Naive B cell (primary cell): ENCODE measurements at regions not wholly inside any gene's neighbourhood (a gene's known extent, or its start where the extent isn't known, plus 50 kb on each side); places are given as distances from the start of the nearest gene placed in this dataset.

ENCODE experiments used
- ATAC-seq, 2 donors: fragments of 150-1000 bp; cut with Tn5 transposase; 2 replicates each; pipeline ENCODE4 v1.10.0; 2021; ENCODE audit warnings: low read depth in 2 of 2, mild to moderate bottlenecking in 2 of 2, moderate library complexity in 2 of 2
- DNase-seq: peaks from one replicate; pipeline ENCODE4 v3.0.0; 2022
- H3K27ac Mint-ChIP-seq, 6 donors: one replicate each; pipeline ENCODE4 v1.8.0; 2020 to 2022; ENCODE audit warnings: mild to moderate bottlenecking in 6 of 6, mixed read lengths in 6 of 6, moderate library complexity in 5 of 6, inconsistent platforms in 2 of 6
- H3K27me3 Mint-ChIP-seq, 3 donors: one replicate each; pipeline ENCODE4 v1.8.0; 2021 to 2022; ENCODE audit warnings: mixed read lengths in 3 of 3, mild to moderate bottlenecking in 1 of 3
- H3K36me3 Mint-ChIP-seq, 2 donors: one replicate each; pipeline ENCODE4 v1.8.0; 2020 to 2022; ENCODE audit warnings: mixed read lengths in 2 of 2, inconsistent platforms in 1 of 2, mild to moderate bottlenecking in 1 of 2
- H3K4me1 Mint-ChIP-seq, 3 donors: one replicate each; pipeline ENCODE4 v1.8.0; 2020 to 2022; ENCODE audit warnings: mixed read lengths in 3 of 3, inconsistent platforms in 1 of 3, mild to moderate bottlenecking in 1 of 3, moderate library complexity in 1 of 3
- H3K4me3 Mint-ChIP-seq, 8 donors: one replicate each; pipeline ENCODE4 v1.8.0; 2020 to 2022; ENCODE audit warnings: mild to moderate bottlenecking in 8 of 8, mixed read lengths in 8 of 8, moderate library complexity in 8 of 8, inconsistent platforms in 2 of 8
- H3K9me3 Mint-ChIP-seq, 7 donors: one replicate each; pipeline ENCODE4 v1.8.0; 2020 to 2022; ENCODE audit warnings: mixed read lengths in 7 of 7, mild to moderate bottlenecking in 5 of 7, inconsistent platforms in 2 of 7, moderate library complexity in 1 of 7

DNA sequence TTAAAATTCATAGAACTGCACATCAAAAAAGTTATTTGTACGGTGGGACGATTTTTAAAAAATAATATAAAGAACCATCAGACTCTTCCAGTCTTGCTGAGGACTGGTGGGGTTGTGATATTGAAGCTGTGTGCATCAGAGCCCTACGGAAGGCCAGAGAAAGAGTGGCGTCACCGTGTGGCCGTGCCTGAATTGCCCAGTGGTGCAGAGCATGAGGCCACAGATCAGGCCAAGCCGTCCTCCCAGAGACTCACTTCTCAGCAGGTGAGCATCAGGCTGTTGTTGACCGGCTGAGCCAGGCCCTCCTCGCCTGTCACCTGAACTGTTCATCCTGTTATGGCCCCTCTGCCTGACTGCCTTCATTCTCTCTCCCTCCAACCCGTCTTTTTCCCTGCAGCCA is 1013.9 kb downstream of the TBC1D22A start:
- Mint-ChIP-seq H3K4me3 (no peak overlapping the region), H3K27ac (no peak overlapping the region), H3K27me3 (peaks cover 9 to 15% (median 10%) of the 10 kb centered on the region in 3 donors), H3K36me3 (peaks cover 0 to 3% of the 10 kb centered on the region in 2 donors), H3K9me3 (peaks cover 0 to 12% (median 4%) of the 10 kb centered on the region in 7 donors), H3K4me1 (no peaks in the 10 kb centered on the region)
- no peak for DNase-seq
- no peak for ATAC-seq

GRCh38 chr22:47775686-47776085 is 1013.2 kb downstream of the TBC1D22A start:
- DNase-seq (no peak), ATAC-seq (no peak)
- H3K4me3 Mint-ChIP-seq, result no peak overlapping the region
- H3K27ac Mint-ChIP-seq, result no peak overlapping the region
- peaks cover 6 to 20% (median 9%) of the 10 kb centered on the region in 3 donors for H3K27me3 Mint-ChIP-seq
- H3K4me1 Mint-ChIP-seq, result no peaks in the 10 kb centered on the region
- H3K36me3 Mint-ChIP-seq, result peaks cover 0 to 9% of the 10 kb centered on the region in 2 donors
- H3K9me3 Mint-ChIP-seq, result peaks cover 0 to 18% (median 7%) of the 10 kb centered on the region in 7 donors

- no peak for DNase-seq
- Mint-ChIP-seq H3K4me3 (no peak overlapping the region), H3K4me1 (no peaks in the 10 kb centered on the region)
These were observed 1012.7 kb downstream of the TBC1D22A start for GRCh38 chr22:47775191-47775590.

DNA sequence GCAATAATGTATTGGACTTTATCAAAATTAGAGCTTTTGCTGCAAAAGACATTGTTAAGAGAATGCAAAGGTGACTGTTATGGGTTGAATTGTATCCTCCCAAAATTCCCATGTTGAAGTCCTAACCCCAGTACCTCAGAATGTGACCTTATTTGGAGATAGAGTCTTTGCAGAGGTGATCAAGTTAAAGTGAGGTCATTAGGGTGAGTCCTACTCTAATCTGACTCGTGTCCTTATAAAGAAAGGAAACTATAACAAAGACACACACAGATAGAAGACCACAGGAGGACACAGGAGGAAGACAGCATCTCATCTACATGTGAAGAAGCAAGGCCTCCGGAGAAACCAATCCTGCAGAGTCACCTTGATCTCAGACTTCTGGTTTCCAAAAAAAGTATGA is 1011.2 kb downstream of the TBC1D22A start:
- Mint-ChIP-seq H3K4me3 (no peak overlapping the region), H3K9me3 (peaks cover 2 to 23% (median 7%) of the 10 kb centered on the region in 7 donors), H3K36me3 (peaks cover 0 to 15% of the 10 kb centered on the region in 2 donors), H3K27me3 (peaks cover 6 to 13% (median 9%) of the 10 kb centered on the region in 3 donors), H3K4me1 (no peaks in the 10 kb centered on the region), H3K27ac (no peak overlapping the region)
- ATAC-seq (no peak), DNase-seq (no peak)

More at GRCh38 chr22:47775191-47775590, 1012.7 kb downstream of the TBC1D22A start:
- Mint-ChIP-seq H3K27me3 (peaks cover 1 to 15% (median 9%) of the 10 kb centered on the region in 3 donors), H3K36me3 (peaks cover 0 to 14% of the 10 kb centered on the region in 2 donors), H3K9me3 (peaks cover 0 to 23% (median 7%) of the 10 kb centered on the region in 7 donors), H3K27ac (no peak overlapping the region)
- ATAC-seq, result no peak

DNA sequence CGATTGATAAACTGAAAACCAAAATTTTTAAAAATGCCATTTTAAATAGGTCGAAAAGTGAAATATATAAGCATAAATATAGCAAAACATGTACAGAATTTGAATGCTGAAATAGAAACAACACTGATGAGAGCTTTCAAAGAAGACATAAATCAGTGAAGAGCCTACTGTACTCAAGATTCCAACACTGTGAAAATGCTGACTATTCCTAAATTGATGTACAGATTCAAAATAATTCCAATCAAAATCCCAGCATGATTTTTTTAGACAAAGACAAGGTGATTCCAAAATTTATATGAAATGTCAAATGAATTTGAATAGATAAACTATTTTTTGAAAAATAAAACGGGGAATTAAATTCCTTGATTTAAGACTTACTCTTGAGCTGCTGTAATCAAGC is 1010.4 kb downstream of the TBC1D22A start:
- Mint-ChIP-seq H3K4me1 (no peaks in the 10 kb centered on the region), H3K27ac (no peak overlapping the region), H3K27me3 (peaks cover 10 to 13% (median 11%) of the 10 kb centered on the region in 3 donors), H3K9me3 (peaks cover 2 to 23% (median 7%) of the 10 kb centered on the region in 7 donors), H3K4me3 (no peak overlapping the region), H3K36me3 (peaks cover 0 to 15% of the 10 kb centered on the region in 2 donors)
- ATAC-seq (no peak), DNase-seq (no peak)

DNA sequence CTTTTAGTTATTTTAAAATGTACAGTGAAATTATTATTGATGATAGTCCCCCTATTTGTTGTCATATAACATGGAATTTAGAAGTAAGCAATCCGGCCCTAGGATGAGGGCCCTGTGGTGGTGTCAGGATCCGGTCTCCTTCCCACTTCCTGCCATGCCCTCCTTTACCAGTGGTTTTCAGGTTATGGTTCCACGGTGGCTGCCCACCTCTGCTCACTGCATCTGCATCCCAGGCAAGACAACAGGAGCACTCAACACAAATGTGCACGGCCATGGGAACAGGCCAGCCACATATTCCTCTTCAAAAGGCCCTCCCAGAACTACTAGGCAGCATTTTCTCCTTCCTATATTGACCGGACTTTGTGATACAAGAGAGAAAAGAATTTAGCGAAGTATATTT is 1007.2 kb downstream of the TBC1D22A start:
- Mint-ChIP-seq H3K4me1 (no peaks in the 10 kb centered on the region), H3K27me3 (peaks cover 20 to 23% (median 22%) of the 10 kb centered on the region in 3 donors), H3K9me3 (peaks cover 4 to 23% (median 7%) of the 10 kb centered on the region in 7 donors), H3K36me3 (peaks cover 0 to 15% of the 10 kb centered on the region in 2 donors), H3K4me3 (no peak overlapping the region), H3K27ac (no peak overlapping the region)
- ATAC-seq, result no peak
- DNase-seq, result no peak

GRCh38 chr22:47768027-47768426 is 1005.6 kb downstream of the TBC1D22A start:
- Mint-ChIP-seq H3K9me3 (peaks cover 4 to 23% (median 8%) of the 10 kb centered on the region in 7 donors), H3K4me1 (no peaks in the 10 kb centered on the region), H3K27ac (no peak overlapping the region), H3K27me3 (peaks cover 26 to 30% (median 30%) of the 10 kb centered on the region in 3 donors), H3K36me3 (peaks cover 0 to 15% of the 10 kb centered on the region in 2 donors), H3K4me3 (no peak overlapping the region)
- ATAC-seq (no peak), DNase-seq (no peak)

DNA sequence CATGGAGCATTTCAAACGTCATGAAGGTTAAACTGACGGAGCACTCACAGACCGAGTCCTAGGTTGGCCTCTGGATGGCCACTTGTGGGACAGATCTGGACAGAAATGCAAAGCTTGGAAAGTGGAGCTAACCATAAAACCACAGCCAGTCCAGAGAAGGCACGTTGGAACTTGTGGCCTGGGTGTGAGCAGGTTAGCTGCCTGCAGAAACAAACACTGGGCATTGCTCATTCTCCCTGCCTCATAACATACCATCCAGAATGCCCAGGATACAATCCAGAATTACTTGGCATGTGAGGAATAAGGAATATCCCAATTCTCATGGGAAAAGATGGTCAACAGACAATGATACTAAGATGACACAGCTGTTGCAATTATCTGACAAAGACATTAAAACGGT is 1005.0 kb downstream of the TBC1D22A start:
- Mint-ChIP-seq H3K4me3 (no peak overlapping the region), H3K27ac (no peak overlapping the region), H3K36me3 (peaks cover 0 to 15% of the 10 kb centered on the region in 2 donors), H3K9me3 (peaks cover 4 to 22% (median 8%) of the 10 kb centered on the region in 7 donors), H3K27me3 (peaks cover 25 to 35% (median 30%) of the 10 kb centered on the region in 3 donors), H3K4me1 (peaks cover 0 to 1% (median 0%) of the 10 kb centered on the region in 3 donors)
- ATAC-seq (no peak), DNase-seq (no peak)

DNA sequence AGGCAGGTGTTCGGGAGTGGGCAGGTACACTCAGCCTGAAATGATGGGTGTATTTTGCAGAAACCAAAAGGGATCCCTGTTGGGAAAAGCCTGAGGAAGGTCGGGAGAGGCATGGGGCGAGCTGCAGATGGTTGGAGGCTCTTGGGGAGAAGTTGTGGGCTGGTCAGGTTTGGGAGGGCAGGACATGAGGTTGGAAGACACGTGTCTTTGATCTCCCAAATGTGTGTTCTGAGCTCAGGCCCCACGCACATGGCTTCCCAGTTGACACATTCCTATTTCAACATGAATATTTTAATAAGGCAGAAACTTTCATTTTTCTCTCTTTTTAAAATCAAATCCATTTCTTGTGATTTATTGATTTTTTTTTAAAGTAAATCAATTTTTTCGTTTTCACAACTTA is 1003.3 kb downstream of the TBC1D22A start:
- H3K36me3 Mint-ChIP-seq, result peaks cover 0 to 6% of the 10 kb centered on the region in 2 donors
- peaks cover 21 to 41% (median 22%) of the 10 kb centered on the region in 3 donors for H3K27me3 Mint-ChIP-seq

DNA sequence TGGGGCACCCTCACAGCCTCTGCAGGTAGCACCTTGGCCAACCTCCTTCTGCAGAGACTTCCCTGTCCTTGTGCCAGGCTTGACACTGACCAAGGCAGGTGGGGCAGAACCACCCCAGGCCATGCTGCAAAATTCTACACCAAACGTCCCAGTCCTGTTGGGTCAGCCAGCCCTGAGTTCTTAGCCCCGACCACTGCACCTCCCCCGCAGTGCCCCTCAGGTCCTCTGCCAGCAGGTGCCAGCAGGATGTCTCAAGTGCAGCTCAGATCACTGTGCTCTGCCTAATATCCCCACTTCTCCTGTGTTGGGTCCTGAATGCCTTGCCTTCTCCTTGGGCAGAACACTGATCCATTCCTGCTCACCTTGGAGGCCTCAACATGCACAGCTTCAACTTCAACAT is 999.7 kb downstream of the TBC1D22A start:
- no peak for ATAC-seq
- no peak for DNase-seq
- no peaks in the 10 kb centered on the region for H3K36me3 Mint-ChIP-seq
- H3K27me3 Mint-ChIP-seq, result peaks cover 15 to 38% (median 26%) of the 10 kb centered on the region in 3 donors
- peak overlapping the region in 1 of 8 donors; percentile 35 for H3K4me3 Mint-ChIP-seq
- no peak overlapping the region for H3K27ac Mint-ChIP-seq
- H3K4me1 Mint-ChIP-seq, result peaks cover 0 to 3% (median 0%) of the 10 kb centered on the region in 3 donors
- H3K9me3 Mint-ChIP-seq, result peaks cover 0 to 9% (median 1%) of the 10 kb centered on the region in 7 donors

More for the DNA sequence above, 1003.3 kb downstream of the TBC1D22A start:
- peaks cover 0 to 3% (median 0%) of the 10 kb centered on the region in 3 donors for H3K4me1 Mint-ChIP-seq
- no peak overlapping the region for H3K27ac Mint-ChIP-seq
- DNase-seq (no peak), ATAC-seq (no peak)
- H3K4me3 Mint-ChIP-seq, result peak overlapping the region in 1 of 8 donors; percentile 11
- peaks cover 0 to 14% (median 3%) of the 10 kb centered on the region in 7 donors for H3K9me3 Mint-ChIP-seq

DNA sequence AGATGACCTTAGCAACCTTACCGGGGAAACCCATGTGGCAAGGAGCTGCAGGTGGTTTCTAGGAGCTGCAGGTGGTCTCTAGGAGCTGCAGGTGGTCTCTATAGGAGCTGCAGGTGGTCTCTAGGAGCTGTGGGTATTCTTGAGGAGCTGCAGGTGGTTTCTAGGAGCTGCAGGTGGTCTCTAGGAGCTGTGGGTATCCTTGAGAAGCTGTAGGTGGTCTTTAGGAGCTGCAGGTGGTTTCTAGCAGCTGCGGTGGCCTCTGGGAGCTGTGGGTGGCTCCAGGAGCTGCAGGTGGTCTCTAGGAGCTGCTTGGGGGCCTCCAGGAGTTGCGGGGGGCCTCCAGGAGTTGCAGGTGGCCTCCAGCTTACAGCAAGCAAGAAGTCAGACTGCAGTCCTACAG is 997.5 kb downstream of the TBC1D22A start:
- no peak overlapping the region for H3K4me3 Mint-ChIP-seq
- H3K36me3 Mint-ChIP-seq, result no peaks in the 10 kb centered on the region
- H3K9me3 Mint-ChIP-seq, result peaks cover 0 to 9% (median 1%) of the 10 kb centered on the region in 7 donors
- H3K4me1 Mint-ChIP-seq, result peaks cover 0 to 3% (median 0%) of the 10 kb centered on the region in 3 donors
- ATAC-seq (no peak), DNase-seq (no peak)
- peaks cover 12 to 30% (median 24%) of the 10 kb centered on the region in 3 donors for H3K27me3 Mint-ChIP-seq
- no peak overlapping the region for H3K27ac Mint-ChIP-seq

DNA sequence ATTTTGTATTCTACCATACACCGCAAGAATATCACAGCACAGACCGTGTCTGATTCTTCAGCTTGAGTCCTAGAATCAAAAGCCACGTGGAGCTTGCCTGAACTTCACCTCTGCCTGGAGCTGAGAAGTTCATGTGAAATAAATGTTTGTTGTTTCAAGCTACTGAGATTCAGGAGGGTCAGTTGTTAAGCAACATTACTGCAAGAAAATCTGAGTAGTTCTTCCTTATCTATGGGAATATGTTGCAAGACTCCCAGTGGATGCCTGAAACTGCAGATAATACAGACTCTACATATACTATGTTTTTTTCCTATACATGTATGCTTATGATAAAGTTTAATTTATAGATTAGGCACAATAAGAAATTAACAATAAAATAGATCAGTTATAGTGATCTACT is 995.3 kb downstream of the TBC1D22A start:
- H3K4me3 Mint-ChIP-seq, result no peak overlapping the region
- ATAC-seq (no peak), DNase-seq (no peak)
- H3K9me3 Mint-ChIP-seq, result peaks cover 0 to 4% (median 0%) of the 10 kb centered on the region in 7 donors
- no peaks in the 10 kb centered on the region for H3K36me3 Mint-ChIP-seq
- peaks cover 10 to 17% (median 14%) of the 10 kb centered on the region in 3 donors for H3K27me3 Mint-ChIP-seq
- H3K4me1 Mint-ChIP-seq, result peaks cover 0 to 3% (median 0%) of the 10 kb centered on the region in 3 donors
- H3K27ac Mint-ChIP-seq, result no peak overlapping the region

DNA sequence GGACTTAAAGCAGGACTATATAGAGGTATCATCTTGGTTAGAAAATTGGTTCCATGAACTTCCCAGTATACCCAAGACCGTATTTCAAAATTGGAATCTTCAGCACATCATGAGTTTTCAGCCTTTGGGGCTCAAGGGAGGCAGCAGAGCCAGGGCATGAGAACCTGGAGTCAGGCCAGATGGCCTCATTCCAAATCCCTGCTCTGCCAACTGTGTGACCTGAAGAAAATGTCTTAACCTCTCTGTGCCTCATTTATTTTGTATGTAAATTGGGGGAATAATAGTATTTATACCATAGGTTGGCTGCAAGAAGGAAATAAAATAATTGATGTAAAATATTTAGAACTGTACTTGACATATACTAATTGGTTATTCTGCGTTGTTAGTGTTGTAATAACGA is 987.6 kb downstream of the TBC1D22A start:
- ATAC-seq (no peak), DNase-seq (no peak)
- no peak overlapping the region for H3K4me3 Mint-ChIP-seq
- H3K27ac Mint-ChIP-seq, result no peak overlapping the region
- peaks cover 17 to 40% (median 34%) of the 10 kb centered on the region in 3 donors for H3K27me3 Mint-ChIP-seq
- H3K4me1 Mint-ChIP-seq, result no peaks in the 10 kb centered on the region
- H3K9me3 Mint-ChIP-seq, result no peaks in the 10 kb centered on the region
- H3K36me3 Mint-ChIP-seq, result no peaks in the 10 kb centered on the region

GRCh38 chr22:47748957-47749356 is 986.5 kb downstream of the TBC1D22A start:
- H3K9me3 Mint-ChIP-seq, result no peaks in the 10 kb centered on the region
- DNase-seq, result no peak
- H3K36me3 Mint-ChIP-seq, result no peaks in the 10 kb centered on the region
- no peak for ATAC-seq
- no peak overlapping the region for H3K27ac Mint-ChIP-seq
- no peaks in the 10 kb centered on the region for H3K4me1 Mint-ChIP-seq
- no peak overlapping the region for H3K4me3 Mint-ChIP-seq
- H3K27me3 Mint-ChIP-seq, result peaks cover 22 to 41% (median 34%) of the 10 kb centered on the region in 3 donors
